Ecto neural progenitor cell (in vitro differentiated cells): ENCODE measurements at regions not wholly inside any gene's neighbourhood (a gene's known extent, or its start where the extent isn't known, plus 50 kb on each side); places are given as distances from the start of the nearest gene placed in this dataset.

Experiments used
- DNase-seq: peaks from one replicate; pipeline ENCODE4 v3.0.0-alpha.2; 2018; ENCODE audit warnings: low spot score

GRCh38 chr13:26941345-26942174, 181.0 kb upstream of the GPR12 start:
- DNase-seq, result no peak

- DNase-seq, result no peak
Observed at GRCh38 chr13:26934096-26934495, 173.5 kb upstream of the GPR12 start.

GRCh38 chr13:26932465-26932864, 171.9 kb upstream of the GPR12 start:
- no peak for DNase-seq

- DNase-seq, result peak; percentile 89
Observed at GRCh38 chr13:26929971-26930730, 169.6 kb upstream of the GPR12 start.

- no peak for DNase-seq
Observed at GRCh38 chr13:26927511-26927910, 166.9 kb upstream of the GPR12 start.

GRCh38 chr13:26926371-26926770, 165.8 kb upstream of the GPR12 start:
- DNase-seq, result no peak

- DNase-seq, result no peak
Observed at GRCh38 chr13:26923824-26924605, 163.4 kb upstream of the GPR12 start.

- no peak for DNase-seq
Observed at GRCh38 chr13:26921918-26922317, 161.3 kb upstream of the GPR12 start.

GRCh38 chr13:26920614-26921355, 160.2 kb upstream of the GPR12 start:
- DNase-seq, result no peak

GRCh38 chr13:26919732-26920131, 159.1 kb upstream of the GPR12 start:
- DNase-seq, result no peak

- no peak for DNase-seq
Observed at GRCh38 chr13:26919311-26919710, 158.7 kb upstream of the GPR12 start.

- no peak for DNase-seq
Observed at GRCh38 chr13:26914624-26915023, 154.0 kb upstream of the GPR12 start.

GRCh38 chr13:26914148-26914547, 153.6 kb upstream of the GPR12 start:
- DNase-seq, result no peak

GRCh38 chr13:26910754-26911465, 150.3 kb upstream of the GPR12 start:
- DNase-seq, result no peak

GRCh38 chr13:26909477-26909876, 148.9 kb upstream of the GPR12 start:
- no peak for DNase-seq

- DNase-seq, result no peak
Observed at GRCh38 chr13:26908126-26908525, 147.5 kb upstream of the GPR12 start.

- no peak for DNase-seq
Observed at GRCh38 chr13:26899202-26899601, 138.6 kb upstream of the GPR12 start.

- DNase-seq, result peak; percentile 40
Observed at GRCh38 chr13:26897706-26898550, 137.3 kb upstream of the GPR12 start.

- peak; percentile 75 for DNase-seq
Observed at GRCh38 chr13:26896986-26897668, 136.5 kb upstream of the GPR12 start.
